Neural crest cell (in vitro differentiated cells): ENCODE measurements at regions not wholly inside any gene's neighbourhood (a gene's known extent, or its start where the extent isn't known, plus 50 kb on each side); places are given as distances from the start of the nearest gene placed in this dataset.

Experiments
- DNase-seq: peaks from one replicate; pipeline ENCODE4 v3.0.0; 2021; ENCODE audit warnings: low read depth, mixed read lengths, low spot score
- H3K27ac Mint-ChIP-seq: one replicate; pipeline ENCODE4 v1.8.0; 2021; ENCODE audit warnings: mild to moderate bottlenecking, mixed read lengths; ENCODE audit not compliant: unreplicated experiment
- H3K27me3 Mint-ChIP-seq: 2 replicates; pipeline ENCODE4 v1.8.0; 2021; ENCODE audit warnings: low read depth, mild to moderate bottlenecking, mixed read lengths
- H3K36me3 Mint-ChIP-seq: 2 replicates; pipeline ENCODE4 v1.8.0; 2021; ENCODE audit warnings: low read depth, mild to moderate bottlenecking, mixed read lengths
- H3K4me1 Mint-ChIP-seq: 2 replicates; pipeline ENCODE4 v1.8.0; 2021; ENCODE audit warnings: mixed read lengths
- H3K4me3 Mint-ChIP-seq: one replicate; pipeline ENCODE4 v1.8.0; 2021; ENCODE audit warnings: mild to moderate bottlenecking, mixed read lengths
- H3K9me3 Mint-ChIP-seq: 2 replicates; pipeline ENCODE4 v1.8.0; 2021; ENCODE audit warnings: mixed read lengths
- TF ChIP-seq, protein P1 (sequence below): fragments of 200-600 bp; sonication (generic); conservative IDR thresholded peaks from 2 replicates; pipeline ENCODE4 v1.5.0; 2021; ENCODE audit warnings: antibody characterized with exemption, mild to moderate bottlenecking

DNA sequence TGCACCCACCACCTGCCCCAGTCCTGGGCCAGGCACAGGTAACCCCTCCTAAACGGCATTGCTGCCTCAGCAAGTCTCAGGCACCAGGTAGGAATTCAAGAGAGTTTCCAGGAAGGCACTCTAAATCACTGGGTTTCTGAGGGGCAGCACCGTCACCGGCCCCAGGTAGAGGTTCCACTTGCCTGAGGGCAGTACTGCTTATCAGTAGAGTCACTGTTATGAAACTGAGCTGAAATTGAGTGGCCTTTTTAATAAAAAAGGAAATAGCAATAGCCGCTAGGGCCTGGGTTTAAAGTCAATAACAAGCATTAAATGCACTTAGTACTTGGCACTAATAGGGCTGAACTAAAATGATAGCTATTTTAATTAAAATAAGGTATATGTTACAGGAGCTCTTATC, 653.7 kb downstream of the METTL4 start:
- TF ChIP-seq, protein P1, sequence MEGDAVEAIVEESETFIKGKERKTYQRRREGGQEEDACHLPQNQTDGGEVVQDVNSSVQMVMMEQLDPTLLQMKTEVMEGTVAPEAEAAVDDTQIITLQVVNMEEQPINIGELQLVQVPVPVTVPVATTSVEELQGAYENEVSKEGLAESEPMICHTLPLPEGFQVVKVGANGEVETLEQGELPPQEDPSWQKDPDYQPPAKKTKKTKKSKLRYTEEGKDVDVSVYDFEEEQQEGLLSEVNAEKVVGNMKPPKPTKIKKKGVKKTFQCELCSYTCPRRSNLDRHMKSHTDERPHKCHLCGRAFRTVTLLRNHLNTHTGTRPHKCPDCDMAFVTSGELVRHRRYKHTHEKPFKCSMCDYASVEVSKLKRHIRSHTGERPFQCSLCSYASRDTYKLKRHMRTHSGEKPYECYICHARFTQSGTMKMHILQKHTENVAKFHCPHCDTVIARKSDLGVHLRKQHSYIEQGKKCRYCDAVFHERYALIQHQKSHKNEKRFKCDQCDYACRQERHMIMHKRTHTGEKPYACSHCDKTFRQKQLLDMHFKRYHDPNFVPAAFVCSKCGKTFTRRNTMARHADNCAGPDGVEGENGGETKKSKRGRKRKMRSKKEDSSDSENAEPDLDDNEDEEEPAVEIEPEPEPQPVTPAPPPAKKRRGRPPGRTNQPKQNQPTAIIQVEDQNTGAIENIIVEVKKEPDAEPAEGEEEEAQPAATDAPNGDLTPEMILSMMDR: no peak
- DNase-seq: no peak
- Mint-ChIP-seq H3K36me3 (peaks cover 3% of the 10 kb centered on the region), H3K9me3 (peaks cover 7% of the 10 kb centered on the region), H3K4me3 (no peak overlapping the region), H3K27ac (no peak overlapping the region), H3K4me1 (no peaks in the 10 kb centered on the region), H3K27me3 (no peaks in the 10 kb centered on the region)

DNA sequence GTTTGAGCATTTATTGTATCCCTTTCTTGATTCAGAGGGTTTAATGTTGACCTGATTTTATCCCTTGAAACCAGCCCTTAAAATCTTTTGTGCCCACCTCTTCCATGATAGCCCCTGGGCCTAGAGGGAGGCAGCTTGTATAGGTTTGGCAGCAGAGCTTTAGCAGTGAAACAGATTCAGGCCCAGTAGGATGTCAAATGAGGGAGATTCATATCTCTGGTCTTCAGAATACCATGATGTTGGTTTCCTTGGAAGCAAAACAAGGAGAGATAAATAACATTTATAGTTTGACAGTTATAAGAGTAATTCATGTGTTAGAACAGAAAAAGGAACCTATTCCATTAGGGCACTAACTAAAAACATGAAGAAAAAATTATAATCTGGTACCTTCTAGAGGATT, 649.2 kb downstream of the METTL4 start:
- Mint-ChIP-seq H3K4me1 (peaks cover 3% of the 10 kb centered on the region), H3K9me3 (no peaks in the 10 kb centered on the region), H3K36me3 (no peaks in the 10 kb centered on the region), H3K27ac (no peak overlapping the region), H3K4me3 (no peak overlapping the region), H3K27me3 (no peaks in the 10 kb centered on the region)
- TF ChIP-seq, protein P1: no peak
- no peak for DNase-seq

DNA sequence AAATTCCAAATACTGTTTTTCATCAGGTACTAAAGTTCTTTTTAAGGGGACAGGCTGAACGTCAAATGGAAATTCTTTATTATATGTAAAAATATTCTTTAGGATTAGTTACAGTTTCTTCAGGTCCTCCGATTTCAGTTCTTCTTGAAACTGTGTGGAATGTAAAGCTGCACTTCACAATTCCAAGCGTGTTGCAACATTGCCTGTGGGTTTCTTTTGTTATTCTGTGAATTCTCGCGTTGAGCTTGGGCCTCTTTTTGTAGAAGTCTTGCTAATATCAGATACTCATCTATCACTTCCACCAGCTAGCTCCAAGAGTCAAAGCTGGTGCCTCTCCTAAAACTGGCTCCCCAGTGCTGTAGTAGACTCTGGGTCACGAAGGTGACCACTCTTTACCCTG, 642.6 kb downstream of the METTL4 start:
- Mint-ChIP-seq H3K27me3 (no peaks in the 10 kb centered on the region), H3K4me3 (no peak overlapping the region), H3K9me3 (peaks cover 4% of the 10 kb centered on the region), H3K4me1 (peaks cover 3% of the 10 kb centered on the region), H3K27ac (no peak overlapping the region), H3K36me3 (no peaks in the 10 kb centered on the region)
- TF ChIP-seq, protein P1: no peak
- DNase-seq: no peak

DNA sequence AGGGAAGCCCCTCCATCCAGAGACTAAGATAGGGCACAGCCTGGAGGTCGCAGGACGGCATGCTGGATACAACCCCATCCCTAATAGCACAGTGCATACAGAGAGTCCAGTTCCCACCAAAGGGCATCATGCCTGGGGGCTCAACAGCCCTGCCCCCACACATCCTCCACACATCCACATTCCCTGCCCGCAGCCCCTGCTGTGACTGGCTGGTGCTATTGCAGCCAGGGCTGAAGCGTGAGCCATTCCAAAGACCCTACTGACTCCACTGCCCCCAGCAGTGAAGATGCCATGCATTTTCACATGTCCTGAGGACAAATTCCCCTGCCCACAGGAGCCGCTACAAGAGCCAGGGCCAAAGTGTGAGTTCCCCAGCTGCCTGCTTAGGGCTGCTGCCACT, 641.6 kb downstream of the METTL4 start:
- Mint-ChIP-seq H3K36me3 (no peaks in the 10 kb centered on the region), H3K4me1 (peaks cover 3% of the 10 kb centered on the region), H3K4me3 (no peak overlapping the region), H3K27ac (no peak overlapping the region), H3K9me3 (peaks cover 4% of the 10 kb centered on the region), H3K27me3 (no peaks in the 10 kb centered on the region)
- TF ChIP-seq, protein P1: no peak
- DNase-seq: no peak

DNA sequence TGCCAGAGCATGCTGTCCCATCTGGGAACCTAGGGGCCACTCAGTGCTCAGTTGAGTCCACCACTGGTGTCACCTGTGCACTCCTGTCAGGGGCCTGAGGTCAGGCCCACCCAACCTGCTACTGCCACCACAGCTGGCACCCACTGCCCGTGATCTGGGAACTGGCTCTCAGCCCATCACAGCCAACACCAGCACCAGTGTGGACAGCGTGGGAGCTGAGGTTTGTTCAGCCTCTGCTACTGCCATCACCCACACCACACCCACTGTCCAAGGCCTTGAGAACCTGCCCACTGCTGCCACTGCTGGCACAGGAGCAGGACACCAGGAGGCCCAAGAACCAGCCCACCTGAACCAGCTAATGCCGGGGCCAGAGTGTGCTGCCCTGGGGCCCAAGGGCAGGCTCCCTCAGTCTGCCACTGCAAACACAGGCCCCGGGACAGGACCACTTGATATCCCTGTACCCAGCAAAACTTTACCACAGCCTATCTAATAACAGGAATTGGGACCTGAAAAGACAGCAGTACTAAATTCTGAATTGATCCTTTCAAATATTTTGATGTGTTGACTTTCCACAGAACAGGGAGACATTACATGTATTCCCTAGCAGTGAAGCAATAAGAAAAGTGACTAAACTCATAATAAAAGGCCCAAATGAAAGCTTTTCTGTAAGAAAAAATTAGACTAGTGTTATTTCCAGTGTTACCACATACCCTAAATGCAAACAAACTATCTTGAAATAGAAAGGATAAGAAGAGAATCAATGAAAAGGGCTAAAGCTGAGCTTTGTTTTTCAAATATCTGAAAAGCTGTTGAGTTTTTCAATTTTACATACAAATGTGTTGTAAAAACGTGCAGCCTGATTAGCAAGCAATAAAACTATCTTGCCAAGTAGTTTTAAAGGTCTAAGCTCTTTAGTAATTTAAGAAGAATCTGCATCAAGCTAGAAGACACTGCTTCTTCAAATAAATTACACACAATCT, 640.7 kb downstream of the METTL4 start:
- H3K9me3 Mint-ChIP-seq: peaks cover 4% of the 10 kb centered on the region
- TF ChIP-seq, protein P1: no peak
- no peaks in the 10 kb centered on the region for H3K27me3 Mint-ChIP-seq
- no peak overlapping the region for H3K4me3 Mint-ChIP-seq
- peaks cover 3% of the 10 kb centered on the region for H3K4me1 Mint-ChIP-seq
- no peaks in the 10 kb centered on the region for H3K36me3 Mint-ChIP-seq
- no peak overlapping the region for H3K27ac Mint-ChIP-seq
- no peak for DNase-seq
